ENCODE measurements at regions not wholly inside any gene's neighbourhood (a gene's known extent, or its start where the extent isn't known, plus 50 kb on each side); places are given as distances from the start of the nearest gene placed in this dataset.

DNA sequence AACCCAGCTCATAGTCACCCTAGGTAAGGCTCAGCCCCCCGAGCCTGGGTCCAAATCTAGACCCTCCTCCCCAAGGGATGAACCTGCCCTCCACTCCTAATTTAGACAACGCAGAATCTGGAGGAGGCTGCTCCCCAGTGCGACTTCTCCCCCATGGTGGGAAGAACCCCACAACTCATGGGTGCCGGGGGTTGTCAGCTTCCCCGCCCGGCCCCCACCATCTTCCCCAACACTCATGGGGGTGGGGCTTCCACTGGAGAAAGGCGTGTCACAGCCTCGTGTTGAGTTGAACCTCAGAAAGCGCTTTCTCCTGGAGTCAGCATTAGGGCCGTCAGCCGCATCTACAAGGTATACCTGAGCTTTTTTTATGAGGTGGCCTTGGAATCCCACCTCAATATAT, 66.9 kb downstream of the IRX2 start:
- POLR2A ChIA-PET = no interaction called here
- FAIRE-seq (no peak), DNase-seq (ENCODE audit: low read depth, low spot score) (no peak)
- Histone ChIP-seq H3K9me3 (replicated peaks; ENCODE audit: control insufficient read depth, insufficient read depth, low read length) (peaks cover 5% of the 10 kb centered on the region), H3K27ac (ENCODE audit: insufficient read depth, low read depth, low read length) (no peak overlapping the region), H3K79me2 (ENCODE audit: control insufficient read depth, insufficient read depth, low read length) (no peaks in the 10 kb centered on the region), H4K20me1 (replicated peaks; ENCODE audit: control insufficient read depth, extremely low read depth, insufficient read depth, low read length) (no peaks in the 10 kb centered on the region), H3K4me1 (ENCODE audit: control insufficient read depth, extremely low read depth, insufficient read depth, low read length) (no peaks in the 10 kb centered on the region), H3K36me3 (ENCODE audit: control insufficient read depth in 2 of 2, extremely low read depth in 1 of 2, insufficient read depth in 2 of 2, low read length in 2 of 2) (no peaks in the 10 kb centered on the region), H3K4me3 (replicated peaks in 1 of 3; ENCODE audit: insufficient read depth in 1 of 3, low read depth in 1 of 3, low read length in 3 of 3) (no peak overlapping the region), H3K4me2 (ENCODE audit: insufficient read depth, low read length) (no peak overlapping the region), H3K9me1 (replicated peaks; ENCODE audit: control insufficient read depth, extremely low read depth, insufficient read depth, low read length) (no peaks in the 10 kb centered on the region), H2AFZ (ENCODE audit: low read depth, low read length) (no peak overlapping the region), H3K27me3 (ENCODE audit: control insufficient read depth in 2 of 2, insufficient read depth in 2 of 2, low read length in 2 of 2) (no peaks in the 10 kb centered on the region), H3K9ac (replicated peaks; ENCODE audit: extremely low read depth, insufficient read depth, low read length) (no peak overlapping the region)
- BruUV-seq (replicated peaks) = no TSS peak
- TF ChIP-seq MYC (IDR thresholded peaks at IDR 0.05; ENCODE audit: low read depth, low read length) = no peak
- TF ChIP-seq, protein P1, sequence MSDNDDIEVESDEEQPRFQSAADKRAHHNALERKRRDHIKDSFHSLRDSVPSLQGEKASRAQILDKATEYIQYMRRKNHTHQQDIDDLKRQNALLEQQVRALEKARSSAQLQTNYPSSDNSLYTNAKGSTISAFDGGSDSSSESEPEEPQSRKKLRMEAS (IDR thresholded peaks at IDR 0.05; ENCODE audit: insufficient read depth, insufficient read length) = no peak
- TF ChIP-seq, protein P2, sequence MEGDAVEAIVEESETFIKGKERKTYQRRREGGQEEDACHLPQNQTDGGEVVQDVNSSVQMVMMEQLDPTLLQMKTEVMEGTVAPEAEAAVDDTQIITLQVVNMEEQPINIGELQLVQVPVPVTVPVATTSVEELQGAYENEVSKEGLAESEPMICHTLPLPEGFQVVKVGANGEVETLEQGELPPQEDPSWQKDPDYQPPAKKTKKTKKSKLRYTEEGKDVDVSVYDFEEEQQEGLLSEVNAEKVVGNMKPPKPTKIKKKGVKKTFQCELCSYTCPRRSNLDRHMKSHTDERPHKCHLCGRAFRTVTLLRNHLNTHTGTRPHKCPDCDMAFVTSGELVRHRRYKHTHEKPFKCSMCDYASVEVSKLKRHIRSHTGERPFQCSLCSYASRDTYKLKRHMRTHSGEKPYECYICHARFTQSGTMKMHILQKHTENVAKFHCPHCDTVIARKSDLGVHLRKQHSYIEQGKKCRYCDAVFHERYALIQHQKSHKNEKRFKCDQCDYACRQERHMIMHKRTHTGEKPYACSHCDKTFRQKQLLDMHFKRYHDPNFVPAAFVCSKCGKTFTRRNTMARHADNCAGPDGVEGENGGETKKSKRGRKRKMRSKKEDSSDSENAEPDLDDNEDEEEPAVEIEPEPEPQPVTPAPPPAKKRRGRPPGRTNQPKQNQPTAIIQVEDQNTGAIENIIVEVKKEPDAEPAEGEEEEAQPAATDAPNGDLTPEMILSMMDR (IDR thresholded peaks at IDR 0.05; ENCODE audit: extremely low read depth in 1 of 2, insufficient read depth in 1 of 2, low read depth in 1 of 2, low read length in 2 of 2) = no peak
- no peak for TF ChIP-seq JUN (IDR thresholded peaks at IDR 0.05; ENCODE audit: borderline replicate concordance, insufficient read depth, insufficient read length, low read depth)
- TF ChIP-seq POLR2A (IDR thresholded peaks at IDR 0.05; ENCODE audit: low read depth, low read length) = no peak
- TF ChIP-seq POLR2AphosphoS5 (IDR thresholded peaks at IDR 0.05; ENCODE audit: insufficient read depth, low read depth, low read length) = no peak
- TF ChIP-seq FOS (IDR thresholded peaks at IDR 0.05; ENCODE audit: borderline replicate concordance, insufficient read depth, low read length) = no peak
- no peak for TF ChIP-seq GATA2 (IDR thresholded peaks at IDR 0.05; ENCODE audit: insufficient read depth, insufficient read length, low read depth, low read length)
- no peak for TF ChIP-seq EZH2 (IDR thresholded peaks at IDR 0.05; ENCODE audit: borderline replicate concordance, low read depth, low read length, severe bottlenecking)
- dilution Hi-C loops (cut with MboI; ENCODE audit: extremely low pct_ligation_motif_present, low sequenced_read_pairs) = no loop called here
- intact Hi-C loops (cut with micrococcal nuclease) = no loop called here
- CTCF ChIA-PET = no interaction called here

Measured in endothelial cell of umbilical vein (primary cell).